ACHN (cell line): ENCODE measurements at regions not wholly inside any gene's neighbourhood (a gene's known extent, or its start where the extent isn't known, plus 50 kb on each side); places are given as distances from the start of the nearest gene placed in this dataset.

Experiments
- DNase-seq: peaks from one replicate; pipeline ENCODE4 v3.0.0-alpha.2; 2015
- in situ Hi-C: cut with HindIII; loops from 2 replicates; pipeline ENCODE4 v1.10.0; 2017; ENCODE audit warnings: low sequenced_read_pairs, low pct_ligation_motif_present, low pct_unique_long_range_greater_than_20kb

DNA sequence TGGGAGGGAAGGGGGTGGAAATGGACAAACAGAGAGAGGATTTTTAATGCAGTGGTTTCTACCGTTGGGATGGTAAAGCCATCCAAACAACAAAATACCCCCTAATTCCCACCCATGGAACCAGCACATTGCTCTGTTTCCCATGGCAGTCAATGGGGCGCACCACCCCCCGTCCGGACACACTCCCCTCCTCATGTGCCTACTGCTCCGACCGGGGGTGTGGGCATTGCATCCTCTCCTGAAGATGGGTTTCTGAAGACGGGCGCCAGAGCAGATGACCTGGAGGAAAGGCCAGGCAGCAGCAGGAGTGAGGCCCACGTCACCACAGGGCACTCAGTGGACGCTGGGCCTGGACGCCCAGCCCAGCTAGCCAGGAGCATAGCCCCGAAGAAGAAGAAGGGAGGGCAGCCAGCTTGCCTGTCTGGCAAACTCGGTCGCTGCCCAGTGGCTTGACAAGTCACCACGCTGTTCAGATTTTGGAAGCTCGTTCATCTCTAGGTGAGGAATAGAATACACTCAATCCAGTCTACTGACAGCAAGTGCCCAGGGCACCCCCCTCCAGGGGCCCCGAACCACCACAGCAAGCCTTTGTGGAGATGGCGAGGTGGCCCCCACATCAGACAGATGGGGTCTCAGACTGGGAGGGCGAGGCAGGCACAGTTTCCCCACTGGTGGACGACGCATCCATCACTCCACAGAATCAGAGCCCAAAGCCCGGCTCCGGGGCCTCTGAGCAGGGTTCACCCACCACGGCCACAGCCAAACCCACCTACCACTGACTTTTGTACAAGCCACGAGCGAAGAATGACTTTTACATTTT, 296.2 kb upstream of the SALL3 start:
- no peak for DNase-seq
- in situ Hi-C loops: no loop called here

DNA sequence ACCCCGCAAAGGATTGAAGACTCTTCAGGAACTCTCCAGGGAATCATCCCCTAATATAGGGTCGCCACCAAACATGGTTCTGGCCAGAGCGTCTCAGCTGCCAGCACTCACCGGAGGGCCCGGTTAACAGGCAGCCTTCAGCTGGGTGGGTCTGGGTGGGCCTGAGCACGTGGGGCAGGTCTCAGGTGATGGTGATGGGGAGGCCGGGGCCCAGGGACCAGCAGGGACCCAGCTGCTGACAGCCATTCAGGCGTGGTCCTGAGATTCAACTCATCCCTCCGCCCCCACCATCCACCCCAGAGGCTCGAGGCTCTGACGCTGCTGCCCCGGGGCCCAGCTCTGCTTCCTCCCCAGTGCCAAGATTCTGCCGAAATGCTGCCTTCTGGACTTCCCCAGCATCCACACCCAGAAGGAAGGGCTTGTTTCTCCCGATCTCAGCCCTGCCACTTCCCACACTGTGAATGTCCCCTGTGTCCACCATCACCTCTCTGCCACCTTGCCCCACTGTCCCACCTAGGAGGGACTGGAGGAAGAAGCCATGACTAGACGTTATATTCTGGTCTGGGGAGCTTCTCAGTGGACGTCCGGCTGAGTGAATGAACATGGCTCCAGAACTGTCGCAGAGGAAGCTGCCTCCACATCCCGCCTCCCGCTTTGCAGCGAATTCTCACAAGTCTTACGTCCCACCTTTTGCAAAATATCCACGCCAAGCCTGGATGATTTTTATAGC, 294.2 kb upstream of the SALL3 start:
- in situ Hi-C loops: no loop called here

GRCh38 chr18:78685980-78686530, 293.6 kb upstream of the SALL3 start:
- DNase-seq: no peak
- in situ Hi-C loops: no loop called here

More for the DNA sequence above, 294.2 kb upstream of the SALL3 start:
- no peak for DNase-seq

GRCh38 chr18:78686976-78687685, 292.5 kb upstream of the SALL3 start:
- no peak for DNase-seq
- in situ Hi-C loops: no loop called here

GRCh38 chr18:78687736-78688135, 291.9 kb upstream of the SALL3 start:
- DNase-seq: no peak
- in situ Hi-C loops: no loop called here

DNA sequence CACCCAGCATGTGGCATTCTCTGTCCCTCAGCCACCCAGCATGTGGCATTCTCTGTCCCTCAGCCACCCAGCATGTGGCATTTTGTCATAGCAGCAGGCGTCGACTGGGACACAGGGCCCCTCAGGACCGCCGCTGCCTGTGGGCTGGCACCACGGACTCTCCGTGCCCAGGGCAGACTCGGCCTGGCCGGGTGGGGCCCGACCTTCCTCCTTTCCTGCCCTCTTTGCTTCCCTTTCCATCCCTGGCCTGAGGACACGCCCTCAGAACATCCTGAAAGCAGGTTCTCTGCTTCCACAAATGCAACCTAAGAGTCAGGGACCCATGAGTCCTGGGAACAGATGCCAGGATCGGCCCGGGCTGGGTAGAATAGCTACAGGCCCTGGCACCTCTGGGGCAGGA, 291.4 kb upstream of the SALL3 start:
- in situ Hi-C loops: no loop called here
- DNase-seq: no peak

- no peak for DNase-seq
- in situ Hi-C loops: no loop called here
Measured at GRCh38 chr18:78688916-78689315, 290.7 kb upstream of the SALL3 start.

DNA sequence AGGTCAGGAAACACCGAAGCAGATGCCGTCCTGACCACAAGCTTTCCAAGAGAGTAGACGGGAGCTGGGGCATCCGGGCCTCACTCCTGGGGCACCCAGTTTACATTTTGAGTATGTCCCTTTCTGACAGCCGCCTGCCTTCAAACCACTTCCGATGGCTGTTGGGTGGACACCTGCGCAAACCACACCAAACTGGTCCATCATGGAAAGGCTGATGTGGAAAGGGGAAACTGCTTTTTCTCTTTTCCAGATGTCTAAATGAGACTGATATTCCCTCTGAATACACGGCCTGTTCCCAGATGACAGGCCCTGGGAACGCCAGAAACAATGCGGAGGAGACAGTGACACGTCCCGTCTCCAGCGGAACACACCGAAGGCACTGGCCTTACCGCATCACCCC, 290.0 kb upstream of the SALL3 start:
- in situ Hi-C loops: no loop called here
- DNase-seq: no peak

DNA sequence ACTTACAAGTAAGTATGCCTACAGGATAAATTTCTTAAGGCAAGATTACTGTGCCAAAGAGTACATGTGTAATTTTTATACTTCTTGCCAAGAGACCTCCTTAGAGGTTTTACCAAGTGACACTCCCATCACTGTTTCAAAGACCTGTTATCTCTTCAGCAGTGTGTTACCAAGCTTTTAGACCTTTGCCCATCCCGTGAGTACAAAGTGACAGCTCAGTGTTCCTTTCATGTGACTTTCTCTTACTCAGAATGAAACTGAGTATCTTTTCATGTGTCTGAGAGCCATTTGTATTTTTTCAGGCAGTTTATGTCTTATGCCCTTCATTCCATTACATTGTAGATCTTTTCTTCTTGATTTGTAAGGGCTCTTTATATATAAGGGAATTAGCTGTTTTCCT, 287.5 kb upstream of the SALL3 start:
- in situ Hi-C loops: no loop called here
- DNase-seq: no peak

DNA sequence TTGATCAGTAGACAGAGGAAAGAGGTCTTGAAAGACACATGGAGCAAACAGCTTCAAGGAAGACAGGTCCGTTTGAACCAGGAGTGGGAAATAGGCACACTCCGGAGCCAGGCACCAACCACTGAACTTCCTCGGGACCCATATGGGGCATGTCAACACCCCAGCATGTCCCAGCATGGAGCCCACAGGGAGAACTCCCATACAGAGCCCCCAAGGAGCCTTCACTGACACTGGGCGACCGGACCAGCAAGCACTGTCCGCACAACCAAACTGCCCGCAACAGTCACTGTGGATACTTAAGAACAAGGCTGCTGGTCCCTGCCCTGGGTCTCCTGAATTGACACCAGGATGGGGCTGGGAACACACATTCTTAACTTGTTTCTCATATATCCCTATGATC, 286.2 kb upstream of the SALL3 start:
- DNase-seq: no peak
- in situ Hi-C loops: no loop called here

DNA sequence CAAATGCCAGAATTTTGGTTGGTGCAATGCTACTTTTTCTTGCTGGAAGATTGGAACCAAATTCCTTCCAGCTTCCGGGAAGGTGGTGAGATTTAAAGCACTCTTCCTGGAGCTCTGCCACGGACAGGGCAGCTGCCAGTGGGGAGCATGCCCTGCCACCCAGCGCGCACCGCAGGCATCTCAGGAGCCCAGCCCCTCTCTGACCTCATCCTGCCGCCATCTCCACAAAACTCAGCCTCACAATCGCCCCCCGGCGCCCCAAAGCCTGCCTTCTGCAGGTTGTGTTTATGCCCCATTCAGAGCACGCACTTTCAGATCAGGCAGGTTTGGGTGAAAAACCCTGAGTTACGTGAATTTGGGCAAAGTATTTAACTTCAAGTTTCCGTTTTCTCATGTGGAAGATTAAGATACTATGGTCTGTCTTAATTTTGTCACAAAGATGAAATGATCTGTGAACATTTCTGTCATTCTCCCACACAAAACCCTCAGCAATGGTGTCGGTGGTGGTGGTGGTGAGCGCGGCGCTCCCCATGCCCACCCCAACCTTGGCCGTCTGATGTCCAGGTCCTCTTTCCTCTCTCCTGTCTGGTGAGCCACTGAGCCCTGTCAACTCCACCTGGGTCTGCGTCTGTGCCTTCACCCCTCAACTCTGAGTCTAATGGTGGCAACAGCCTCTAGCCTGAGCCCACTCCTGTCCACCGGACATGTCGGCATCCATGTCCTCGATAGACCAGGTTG, 282.8 kb upstream of the SALL3 start:
- in situ Hi-C loops: no loop called here
- no peak for DNase-seq

DNA sequence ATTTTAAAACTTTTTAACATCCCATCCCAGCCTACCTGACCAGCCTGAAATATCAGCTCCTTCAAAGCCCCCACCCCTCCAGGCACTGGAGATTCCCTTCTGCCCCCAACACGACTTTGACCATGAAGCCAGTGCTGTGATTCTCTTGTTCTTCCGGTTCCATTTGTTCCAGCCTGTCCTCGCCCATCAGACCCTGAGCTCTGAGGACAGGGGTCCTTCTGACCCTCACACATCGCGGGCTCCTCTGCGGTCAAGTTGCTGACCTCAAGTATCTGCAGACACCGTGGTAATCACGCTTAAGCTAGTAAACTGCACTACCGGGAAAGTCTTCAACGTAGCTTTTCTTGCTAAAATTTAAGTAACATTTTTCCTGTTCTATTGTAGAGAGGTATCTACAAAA, 282.2 kb upstream of the SALL3 start:
- in situ Hi-C loops: no loop called here
- DNase-seq: no peak

GRCh38 chr18:78698914-78699313, 280.7 kb upstream of the SALL3 start:
- in situ Hi-C loops: no loop called here
- no peak for DNase-seq

GRCh38 chr18:78699499-78699898, 280.1 kb upstream of the SALL3 start:
- in situ Hi-C loops: no loop called here
- no peak for DNase-seq

DNA sequence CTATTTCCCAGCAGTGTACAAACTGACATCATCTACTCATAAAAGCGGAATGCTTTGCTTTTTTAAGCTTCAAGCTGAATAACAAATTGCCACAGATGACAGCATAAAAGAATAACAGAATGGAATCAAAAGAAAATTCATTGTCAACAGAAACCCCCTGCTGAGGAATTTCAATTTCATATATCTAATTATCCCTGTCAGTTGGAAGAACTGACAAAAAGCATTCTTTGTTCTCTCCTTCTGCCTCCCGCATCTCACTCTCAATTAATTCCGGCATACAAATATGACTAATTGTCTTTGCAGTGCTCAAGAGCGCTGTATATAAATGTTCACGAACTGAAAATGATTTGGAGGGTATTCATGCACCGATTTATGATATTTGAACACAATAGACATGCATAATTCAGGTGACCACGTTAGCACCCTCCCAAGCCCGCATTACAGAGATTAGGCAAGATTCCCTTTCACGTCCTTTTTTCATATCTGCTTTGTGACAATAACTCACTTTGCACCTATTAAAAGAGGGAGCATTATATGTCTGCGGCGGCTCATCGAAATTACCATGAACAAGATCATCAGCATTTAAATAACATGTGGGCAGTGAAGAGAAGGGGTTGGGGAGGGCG, 277.7 kb upstream of the SALL3 start:
- DNase-seq: no peak
- in situ Hi-C loops: no loop called here

GRCh38 chr18:78703291-78703690, 276.3 kb upstream of the SALL3 start:
- DNase-seq: no peak
- in situ Hi-C loops: no loop called here

DNA sequence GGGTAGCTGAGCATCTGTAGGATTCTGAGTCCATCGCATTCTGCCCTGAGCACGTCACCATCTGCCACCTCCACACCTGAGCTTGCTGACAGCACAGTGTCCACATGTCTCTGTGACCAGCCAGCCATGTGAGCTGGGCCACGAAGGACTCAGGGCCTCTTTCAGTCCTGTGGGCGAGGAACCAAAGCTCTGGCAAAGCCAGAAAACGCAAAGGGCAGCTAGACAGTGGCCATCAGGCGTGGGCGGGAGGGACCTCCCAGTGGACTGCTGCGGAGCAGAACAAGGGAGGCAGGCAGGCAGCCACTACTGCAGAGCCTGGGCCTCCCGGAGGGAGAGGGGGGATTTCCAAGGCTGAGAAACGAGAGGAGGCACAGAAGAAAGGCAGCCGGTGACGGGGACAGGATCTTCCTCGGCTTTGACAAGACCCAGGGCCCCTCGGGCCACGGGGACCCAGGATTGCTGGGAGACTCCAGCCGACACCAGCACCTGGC, 274.6 kb upstream of the SALL3 start:
- in situ Hi-C loops: no loop called here
- DNase-seq: no peak

DNA sequence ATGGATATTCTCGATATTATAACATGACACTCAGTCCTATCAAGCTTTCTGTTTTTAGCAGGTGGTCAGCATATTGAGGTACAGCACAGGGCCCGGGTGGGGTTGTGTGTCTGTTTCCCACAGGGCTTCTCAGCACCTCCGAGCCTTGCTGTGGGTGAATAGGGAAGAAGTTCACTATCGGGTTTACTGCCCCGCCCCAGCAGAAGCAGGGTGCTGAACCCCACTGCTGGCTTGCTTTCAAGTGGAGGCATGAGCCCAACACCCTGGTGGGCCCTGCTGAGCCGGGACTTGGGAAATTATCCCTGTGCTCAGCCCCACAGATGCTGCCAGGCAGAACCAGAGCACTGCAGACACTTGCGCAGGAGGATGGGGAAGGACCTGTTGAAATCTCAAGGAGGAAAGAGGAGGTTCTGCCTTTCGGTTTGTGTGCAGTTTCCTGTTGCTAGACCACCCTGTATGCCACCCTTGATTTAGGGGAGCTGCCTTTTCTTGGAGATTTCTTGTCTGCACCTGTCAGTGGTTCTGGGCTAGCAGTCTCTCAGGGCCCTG, 270.3 kb upstream of the SALL3 start:
- in situ Hi-C loops: no loop called here
- DNase-seq: no peak
